ENCODE measurements at regions not wholly inside any gene's neighbourhood (a gene's known extent, or its start where the extent isn't known, plus 50 kb on each side); places are given as distances from the start of the nearest gene placed in this dataset.
"Not testable (repeated sequence)": the region's sequence is repeated elsewhere in the genome, so short reads cannot be mapped to it uniquely, and the experiment has no call there.

DNA sequence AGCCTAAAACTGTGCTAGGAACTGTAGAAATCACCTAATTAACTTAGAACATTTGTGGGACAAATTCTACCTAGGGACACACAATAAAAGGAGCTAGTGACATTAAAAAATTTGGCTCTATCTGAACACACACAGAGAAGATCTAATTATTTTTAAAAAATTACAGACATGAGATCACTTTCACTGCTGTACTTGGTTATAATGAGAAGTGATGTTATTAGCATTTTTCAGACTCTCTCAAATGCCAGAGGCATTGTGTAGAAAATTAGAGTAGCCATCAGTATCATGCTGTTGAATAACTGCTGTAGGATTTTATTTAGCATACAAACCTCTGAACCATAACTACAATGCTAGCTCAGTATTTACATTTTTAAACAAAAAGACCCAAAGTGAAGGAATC is 109.1 kb upstream of the ANK2 start:
- no peak for DNase-seq (ENCODE audit: low spot score)

DNA sequence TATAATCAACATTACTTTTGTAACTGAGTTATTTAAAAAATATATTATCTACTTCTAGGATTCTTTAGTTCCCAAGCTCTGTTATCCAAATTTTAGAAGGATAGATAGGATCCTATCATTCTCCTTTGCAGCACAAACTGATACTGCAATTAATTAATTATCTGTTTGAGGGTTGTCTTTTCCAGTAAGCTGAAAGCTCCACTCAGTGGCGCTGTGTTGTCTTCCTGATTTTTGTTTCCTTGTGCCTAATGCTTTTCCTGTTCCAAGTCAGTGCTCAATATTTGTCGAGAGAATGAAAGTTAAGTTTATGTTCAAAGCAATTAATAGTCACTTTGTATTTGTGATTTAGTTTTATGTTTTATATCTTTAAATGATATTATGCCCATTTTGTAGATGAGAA is 107.4 kb upstream of the ANK2 start:
- no peak for DNase-seq (ENCODE audit: low spot score)

DNA sequence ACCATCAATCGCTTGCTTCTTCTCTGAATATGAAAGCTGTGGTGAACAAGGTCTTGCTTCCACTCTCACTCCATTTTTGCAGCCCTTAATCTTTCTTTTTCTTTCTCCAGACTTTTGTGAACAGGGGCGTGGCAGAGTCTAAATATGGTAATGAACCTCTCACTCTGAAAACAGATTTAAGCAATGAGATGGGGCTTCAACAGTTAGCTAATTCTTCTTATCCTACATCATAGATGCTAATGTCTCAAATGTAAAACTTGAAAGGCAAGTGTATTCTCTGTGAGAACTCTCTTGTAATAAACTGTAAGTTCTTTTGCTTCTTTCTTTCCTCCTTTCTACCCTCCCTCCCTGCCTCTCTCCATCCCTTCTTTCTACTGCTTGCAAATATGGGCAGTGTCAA is 106.5 kb upstream of the ANK2 start:
- no peak for DNase-seq (ENCODE audit: low spot score)

DNA sequence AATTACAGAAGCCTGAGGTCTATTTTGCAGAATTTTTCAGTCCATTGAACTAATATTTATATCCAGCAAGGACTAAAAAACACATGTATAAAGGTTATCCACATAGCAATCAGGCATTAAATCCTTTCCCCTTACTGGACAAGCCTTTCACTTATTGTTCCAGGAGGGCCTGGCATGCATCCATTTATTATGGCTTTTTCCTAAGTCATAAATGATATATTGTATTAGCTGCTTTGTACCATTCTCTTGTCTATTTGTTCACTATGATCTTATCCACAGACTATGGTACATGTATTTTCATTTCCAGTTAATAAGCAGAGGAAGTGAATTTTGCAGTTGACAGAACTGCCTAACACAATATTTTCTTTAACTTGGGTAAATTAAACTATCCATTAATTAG is 105.4 kb upstream of the ANK2 start:
- peak; percentile 14 for DNase-seq (ENCODE audit: low spot score)

DNA sequence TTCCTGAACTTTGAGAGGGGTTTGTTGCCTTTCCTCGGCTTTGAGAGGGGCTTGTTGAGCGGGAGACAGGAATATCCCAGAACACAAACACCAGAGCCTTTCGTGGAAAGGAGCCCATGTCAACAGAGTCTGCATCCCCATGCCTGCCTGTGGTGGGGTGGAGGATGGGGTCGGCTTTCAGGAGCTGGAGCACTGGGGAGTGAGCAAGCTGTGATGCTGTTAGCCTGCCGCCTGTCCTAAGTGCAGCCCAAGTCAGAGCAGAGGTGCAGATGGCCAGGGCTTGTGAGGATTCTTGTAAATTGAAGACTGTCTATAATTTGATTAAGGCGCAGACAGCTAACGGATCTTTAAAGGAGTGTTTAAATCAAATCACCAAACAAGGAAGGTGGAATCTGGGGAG is 103.3 kb upstream of the ANK2 start:
- DNase-seq (ENCODE audit: low spot score): peak; percentile 87

DNA sequence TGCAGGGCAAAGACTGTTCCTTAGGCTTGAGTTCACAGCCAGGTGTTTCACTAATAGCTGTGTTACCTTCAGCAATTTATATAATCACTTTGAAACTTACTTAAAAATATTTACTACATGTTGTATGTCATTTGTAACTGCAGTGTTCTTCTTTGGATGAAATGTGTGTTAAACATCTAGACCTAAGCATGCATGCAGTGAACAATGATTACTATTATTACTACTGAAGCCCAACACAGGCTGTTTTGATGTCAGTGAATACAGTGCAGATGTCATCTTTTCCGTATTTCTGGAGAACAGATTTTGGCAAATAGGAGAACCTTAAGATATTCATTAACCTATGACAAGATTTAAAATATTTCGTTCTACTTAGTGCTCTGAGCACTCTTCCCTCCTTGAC is 101.8 kb upstream of the ANK2 start:
- DNase-seq (ENCODE audit: low spot score): no peak

DNA sequence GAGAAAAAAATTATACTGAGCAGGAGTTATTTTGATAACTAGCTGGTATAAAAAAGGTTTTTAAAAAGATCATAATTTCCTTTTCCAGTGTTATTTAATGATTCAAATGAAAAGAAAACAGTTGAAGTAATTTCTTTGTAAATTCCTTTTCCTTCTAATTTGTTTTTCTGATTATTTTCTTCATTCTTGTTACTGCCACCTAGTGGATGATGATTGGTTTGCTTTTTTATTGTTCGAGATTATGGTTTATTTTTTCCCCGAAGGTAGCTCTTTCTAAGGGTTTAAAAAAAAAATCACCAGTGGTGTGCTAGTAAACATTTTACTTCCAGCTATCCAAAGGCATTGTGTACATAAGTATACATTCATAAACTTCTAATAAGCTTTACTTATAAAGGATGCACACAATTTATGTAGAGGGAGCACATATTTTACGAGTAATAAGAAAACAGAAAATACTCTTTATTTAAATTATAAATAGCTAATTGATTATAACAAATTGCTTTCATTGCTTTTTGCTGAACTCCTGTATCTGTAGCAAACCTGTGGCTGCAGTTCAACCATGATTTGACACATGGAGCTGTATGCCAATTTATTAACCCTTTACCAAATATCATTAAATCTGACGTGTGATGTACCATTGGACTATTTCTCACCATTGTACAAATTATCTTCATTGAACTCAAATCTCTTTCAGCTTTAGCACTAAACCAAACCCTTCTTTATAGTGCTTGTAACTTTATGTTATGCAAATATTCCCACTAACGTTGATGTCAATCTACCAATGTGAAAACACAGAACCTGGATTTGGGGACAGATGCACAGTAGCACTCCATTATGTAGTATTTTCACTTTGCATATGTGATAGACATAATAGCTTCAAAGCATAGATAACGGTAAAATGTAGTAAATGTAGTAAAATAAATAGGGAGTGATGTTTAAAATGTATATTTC is 97.8 kb upstream of the ANK2 start:
- DNase-seq (ENCODE audit: low spot score): peak; percentile 17

DNA sequence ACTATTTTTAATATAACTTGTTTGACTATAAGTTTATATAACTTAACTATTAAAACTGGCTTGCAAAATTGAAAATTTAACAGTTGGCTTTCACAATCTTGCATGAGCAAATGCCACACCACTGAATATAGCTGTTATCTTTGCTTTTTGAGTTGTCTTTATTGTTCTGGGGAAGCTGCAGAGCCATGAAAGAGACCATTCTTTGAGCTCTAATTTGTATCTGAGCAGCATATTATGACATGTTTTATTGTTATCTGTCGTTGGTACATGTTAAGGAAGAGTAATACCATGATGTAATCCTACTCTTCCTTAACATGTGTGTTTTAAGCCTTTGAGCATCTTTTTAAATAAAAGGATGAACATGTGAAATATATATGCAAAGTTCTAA is 97.1 kb upstream of the ANK2 start:
- no peak for DNase-seq (ENCODE audit: low spot score)

DNA sequence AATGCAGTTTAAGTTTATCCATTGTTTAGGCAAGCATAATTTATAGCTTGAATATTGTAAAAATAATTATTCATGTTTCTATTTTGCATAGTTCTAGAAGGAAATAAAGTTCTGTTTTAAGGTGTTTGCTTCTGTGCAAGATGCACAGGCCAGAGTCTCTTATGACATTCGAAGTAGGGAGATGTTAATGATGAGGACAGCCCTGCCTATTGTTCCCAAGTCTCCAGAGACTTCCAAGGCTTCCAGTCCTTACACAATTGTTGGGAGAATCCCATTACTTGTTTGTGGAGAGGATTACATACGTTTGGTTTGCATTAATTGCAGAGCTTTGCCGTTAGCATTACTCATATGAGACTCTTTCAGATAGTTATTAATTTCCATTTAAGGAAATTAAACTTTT is 96.2 kb upstream of the ANK2 start:
- DNase-seq (ENCODE audit: low spot score): no peak

DNA sequence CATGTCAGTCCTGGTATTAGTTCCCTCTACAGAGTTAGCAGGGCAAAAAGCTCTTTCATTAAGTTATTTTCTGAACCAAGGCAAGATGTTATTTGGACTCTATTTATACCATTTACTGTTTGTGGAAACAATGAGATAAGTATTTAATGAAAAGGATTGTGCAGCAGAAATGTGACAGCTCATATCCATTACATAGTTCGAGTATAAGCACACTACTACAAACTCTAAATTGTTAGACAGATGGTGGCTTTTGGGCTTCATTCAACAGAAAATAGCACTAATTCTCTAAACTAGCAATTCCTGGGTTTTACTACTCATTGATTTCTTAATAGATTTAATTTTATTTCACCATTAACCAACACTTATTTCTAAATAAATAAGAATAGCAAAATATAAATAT is 95.2 kb upstream of the ANK2 start:
- no peak for DNase-seq (ENCODE audit: low spot score)

DNA sequence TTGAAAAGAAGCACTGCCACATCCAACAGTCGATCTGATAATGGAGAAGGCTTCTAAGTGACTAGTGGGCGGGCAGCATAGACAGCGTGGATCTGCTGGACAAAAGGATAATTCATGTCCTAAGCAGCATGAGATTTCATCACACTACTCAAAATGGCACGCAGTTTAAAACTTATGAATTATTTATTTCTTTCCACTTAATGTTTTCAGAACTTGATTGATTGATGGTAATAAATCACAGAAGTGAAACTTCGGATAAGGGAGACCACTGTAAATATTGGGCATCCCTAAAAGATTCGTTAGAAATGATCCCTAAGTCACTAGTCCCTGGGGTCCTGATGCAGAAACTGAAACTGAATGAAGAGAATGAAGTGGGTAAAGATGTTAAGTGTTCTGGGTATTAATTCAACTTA is 93.0 kb upstream of the ANK2 start:
- DNase-seq (ENCODE audit: low spot score): no peak

DNA sequence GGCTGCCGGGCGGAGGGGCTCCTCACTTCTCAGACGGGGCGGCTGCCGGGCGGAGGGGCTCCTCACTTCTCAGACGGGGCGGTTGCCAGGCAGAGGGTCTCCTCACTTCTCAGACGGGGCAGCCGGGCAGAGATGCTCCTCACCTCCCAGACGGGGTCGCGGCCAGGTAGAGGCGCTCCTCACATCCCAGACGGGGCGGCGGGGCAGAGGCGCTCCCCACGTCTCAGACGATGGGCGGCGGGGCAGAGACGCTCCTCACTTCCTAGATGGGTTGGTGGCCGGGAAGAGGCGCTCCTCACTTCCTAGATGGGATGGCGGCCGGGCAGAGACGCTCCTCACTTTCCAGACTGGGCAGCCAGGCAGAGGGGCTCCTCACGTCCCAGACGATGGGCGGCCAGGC is 91.7 kb upstream of the ANK2 start:
- DNase-seq (ENCODE audit: low spot score): not testable (repeated sequence)

DNA sequence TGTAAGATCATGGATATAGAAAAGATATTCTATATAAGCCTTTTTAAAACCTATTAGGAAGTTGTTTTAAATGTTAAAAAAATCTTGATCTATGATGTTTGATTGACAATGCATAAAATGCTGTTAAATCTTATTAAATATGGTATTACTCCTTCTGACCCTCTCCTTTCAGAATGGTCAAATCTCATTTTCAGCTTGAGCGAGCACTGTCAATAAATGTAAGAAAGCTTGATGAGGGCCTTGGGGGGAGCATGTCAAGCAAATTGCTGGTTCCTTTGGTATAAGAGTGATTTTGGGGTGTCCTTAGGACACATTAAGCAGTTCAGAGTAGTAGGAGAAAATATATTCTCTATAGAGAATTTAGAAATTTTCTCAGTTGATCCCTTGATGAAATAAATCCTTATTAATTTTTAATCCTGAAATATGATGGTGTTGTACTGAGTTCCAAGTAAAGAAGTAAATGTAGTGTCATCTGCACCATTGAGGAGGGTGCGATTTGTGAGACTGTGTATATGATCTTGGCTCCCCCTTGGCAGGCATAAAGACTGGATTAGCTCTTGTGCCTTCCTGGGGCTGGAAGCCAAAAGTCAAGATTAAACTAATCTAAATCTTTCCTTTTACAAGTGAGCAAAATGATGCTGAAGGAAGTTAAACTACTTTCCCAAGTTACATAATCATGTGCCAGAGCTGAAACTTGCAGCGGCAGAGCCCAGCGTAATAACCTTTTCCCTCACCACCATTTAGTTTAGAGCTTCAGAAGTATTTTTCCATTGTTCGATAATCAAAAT is 82.6 kb upstream of the ANK2 start:
- DNase-seq (ENCODE audit: low spot score): no peak

DNA sequence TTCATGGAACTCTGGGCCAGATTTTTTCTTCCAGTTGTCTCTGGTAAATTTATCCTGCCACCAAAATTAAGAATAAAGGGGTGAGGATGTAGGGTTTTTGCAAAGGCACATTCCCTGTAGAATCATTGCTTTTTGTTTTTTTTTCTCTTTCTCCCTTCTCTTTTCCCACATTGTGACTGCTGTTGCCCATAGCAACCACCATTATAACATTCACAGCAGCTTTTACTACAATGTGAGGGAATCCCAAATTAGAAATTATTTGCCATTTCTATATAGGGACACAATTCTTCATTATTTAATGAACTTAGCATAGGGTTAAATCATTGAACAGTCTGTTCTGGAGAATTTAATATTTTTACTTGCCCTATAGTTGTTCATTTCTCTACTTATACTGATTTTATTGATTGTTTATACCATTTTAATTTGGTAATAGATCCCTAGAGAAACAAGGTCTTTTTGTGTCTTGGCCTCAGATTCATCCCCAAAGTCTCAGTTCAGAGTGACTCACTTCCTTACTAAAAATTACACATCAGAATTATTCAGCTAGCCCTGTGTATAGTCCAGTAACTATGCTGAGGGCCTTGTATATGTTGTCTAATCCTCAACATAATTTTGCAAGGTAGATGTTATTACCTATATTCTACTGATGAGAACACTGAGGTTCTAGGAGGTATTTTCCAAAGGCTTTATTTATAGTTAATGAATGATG is 80.8 kb upstream of the ANK2 start:
- DNase-seq (ENCODE audit: low spot score): no peak

DNA sequence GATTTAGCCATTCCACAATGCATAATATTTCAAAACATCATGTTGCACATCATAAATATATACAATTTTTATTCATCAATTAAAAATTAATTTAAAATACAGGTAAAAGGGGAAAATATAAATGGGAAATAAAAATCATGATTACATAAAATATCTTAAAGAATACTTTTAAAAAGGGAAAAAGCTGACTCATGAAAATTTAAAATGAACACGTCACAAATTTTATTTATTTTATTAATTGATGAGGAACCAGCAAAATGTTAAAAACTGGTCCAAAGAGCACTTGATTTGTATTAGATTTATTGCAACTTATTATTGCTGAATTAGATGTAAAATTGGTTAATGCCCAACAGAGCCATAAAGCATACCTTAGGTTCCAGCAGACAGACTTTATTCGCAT is 78.5 kb upstream of the ANK2 start:
- DNase-seq (ENCODE audit: low spot score): no peak

DNA sequence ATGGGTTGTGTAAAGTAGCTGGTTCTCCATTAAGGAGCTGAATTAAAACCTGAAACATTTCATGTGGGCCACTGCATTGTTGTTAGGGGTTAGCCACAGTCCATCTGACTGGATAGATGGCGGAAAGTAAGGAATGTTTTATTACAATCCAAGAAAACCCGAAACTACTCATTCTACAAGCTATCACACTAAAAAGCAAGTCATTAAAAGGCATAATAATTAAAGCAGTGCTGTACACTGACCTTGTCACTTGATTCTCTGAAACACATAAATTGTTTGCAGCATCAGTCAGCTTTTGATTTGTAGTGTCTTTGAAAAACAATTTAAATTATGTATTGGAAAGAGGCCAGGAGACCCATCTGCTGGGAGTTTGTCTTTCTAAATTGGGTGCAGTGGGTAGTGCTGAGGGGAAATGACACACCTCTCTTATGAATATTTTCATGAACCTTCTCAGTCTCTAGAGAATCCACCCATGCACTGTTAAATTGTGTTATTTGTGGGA is 75.7 kb upstream of the ANK2 start:
- no peak for DNase-seq (ENCODE audit: low spot score)

DNA sequence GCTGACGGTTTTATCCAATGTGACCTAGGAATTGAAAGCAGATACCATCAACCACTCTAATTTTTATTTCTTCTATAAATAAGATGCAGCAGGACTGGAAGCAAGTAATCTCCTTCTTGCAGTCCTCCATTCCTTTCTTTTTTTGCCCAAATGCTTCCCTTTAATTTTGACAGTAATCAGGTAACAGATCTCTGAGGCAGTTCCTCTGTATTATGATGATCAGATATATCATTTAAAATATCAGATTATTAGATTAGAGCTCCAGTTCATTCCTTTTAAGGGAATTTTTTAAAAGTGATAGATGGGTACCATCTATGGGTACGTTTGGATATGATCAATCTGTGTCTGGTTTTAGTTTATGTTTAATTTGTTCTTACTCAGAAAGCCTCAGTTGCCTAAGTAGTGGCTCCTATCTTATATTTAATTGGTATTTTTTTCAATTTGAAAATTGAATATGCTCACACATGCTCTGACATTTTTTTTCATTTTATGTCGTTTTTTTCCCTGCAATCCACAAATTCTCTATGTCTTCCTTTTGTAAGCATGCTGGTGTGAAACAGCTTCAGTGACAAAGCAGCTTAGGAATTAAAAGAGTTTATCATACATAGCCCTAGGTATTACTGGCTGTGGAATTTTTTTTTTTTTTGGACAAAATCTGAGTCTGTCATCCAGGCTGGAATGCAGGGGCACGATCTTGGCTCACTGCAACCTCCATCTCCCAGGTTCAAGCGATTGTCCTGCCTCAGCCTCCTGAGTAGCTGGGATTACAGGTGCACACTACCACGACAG is 73.7 kb upstream of the ANK2 start:
- peak; percentile 57 for DNase-seq (ENCODE audit: low spot score)

DNA sequence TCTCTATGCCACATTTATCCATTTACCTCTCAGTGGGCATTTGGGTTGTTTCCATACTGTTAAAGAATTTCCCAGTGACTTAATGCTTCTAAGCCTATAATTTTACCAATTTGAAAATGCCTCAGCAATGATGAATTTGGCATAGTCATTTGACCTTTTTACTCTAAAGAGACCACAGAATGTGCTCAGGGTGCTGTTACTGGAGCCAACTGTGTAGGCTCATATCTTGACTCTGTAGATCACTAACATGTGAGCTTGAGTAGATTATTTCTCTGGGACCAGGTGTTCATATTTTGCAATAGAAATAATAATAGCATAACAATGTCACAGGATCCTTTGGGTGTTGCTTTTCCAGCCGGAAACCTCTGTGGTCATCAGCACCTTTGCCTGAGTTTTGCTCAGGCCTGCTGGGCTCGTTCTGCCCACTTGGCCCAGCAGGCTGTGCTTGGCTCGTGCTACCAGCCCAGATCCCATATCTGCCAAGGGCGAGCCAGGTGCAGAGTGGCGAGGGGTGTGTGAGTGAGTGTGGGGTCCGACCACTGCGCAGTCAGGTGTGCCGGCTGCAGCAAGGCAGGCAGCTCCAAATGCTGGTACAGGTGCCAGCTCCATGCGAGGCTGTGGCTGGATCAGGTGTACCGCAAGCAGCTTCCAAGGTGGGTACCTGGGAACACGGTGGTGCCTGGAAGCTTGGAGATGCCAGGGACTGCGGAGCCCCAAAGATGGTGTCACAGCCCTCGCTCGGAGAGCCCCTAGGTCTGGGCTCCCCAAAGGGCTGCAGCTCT is 70.6 kb upstream of the ANK2 start:
- DNase-seq (ENCODE audit: low spot score): no peak

DNA sequence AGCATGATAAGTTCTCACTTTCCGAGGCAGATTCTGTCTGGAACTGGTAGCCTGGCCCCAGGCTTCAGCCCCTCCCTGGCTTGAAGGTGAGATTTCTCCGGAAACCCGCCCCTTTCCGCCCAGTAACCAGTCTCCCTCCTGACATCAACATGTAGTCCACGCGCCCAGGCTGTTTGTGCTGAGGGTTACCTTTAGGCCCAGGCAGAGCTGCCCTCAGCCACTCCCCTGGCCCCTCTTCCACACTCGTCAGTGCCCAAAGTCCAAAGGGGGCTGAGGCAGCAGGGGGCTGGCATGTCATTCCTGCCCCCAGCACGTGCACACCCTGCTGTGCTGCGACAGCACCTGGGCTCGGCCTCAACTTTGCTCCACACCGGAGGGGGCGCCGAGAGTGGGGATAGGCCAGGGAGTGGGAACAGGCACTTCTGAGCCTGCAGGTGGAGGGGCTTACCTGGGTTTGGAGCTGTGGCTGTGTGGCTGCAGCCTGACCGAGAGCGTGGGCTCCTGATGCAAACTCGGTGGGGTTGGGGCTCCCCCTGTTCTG is 69.5 kb upstream of the ANK2 start:
- no peak for DNase-seq (ENCODE audit: low spot score)

DNA sequence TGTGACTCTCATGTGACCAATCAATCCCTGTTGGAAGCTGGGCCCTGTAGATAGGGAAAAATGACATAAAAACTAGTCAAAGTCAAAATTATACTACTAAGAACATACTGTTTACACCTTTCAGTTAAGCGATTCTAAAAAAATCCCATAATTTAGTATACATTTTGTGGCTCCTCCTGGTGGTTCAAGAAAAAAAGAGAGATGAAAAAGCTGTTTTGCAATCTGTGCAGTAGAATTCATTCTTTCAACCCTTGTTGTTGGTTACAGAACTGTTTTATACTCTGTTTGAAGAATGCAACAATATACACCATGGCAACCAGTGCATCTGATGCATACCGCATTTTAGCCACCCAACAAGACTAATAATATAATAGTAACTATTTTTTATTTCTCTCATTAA is 66.8 kb upstream of the ANK2 start:
- no peak for DNase-seq (ENCODE audit: low spot score)

All from SK-N-DZ (cell line).